ENCODE measurements at regions not wholly inside any gene's neighbourhood (a gene's known extent, or its start where the extent isn't known, plus 50 kb on each side); places are given as distances from the start of the nearest gene placed in this dataset.

GRCh38 chrX:143340190-143340589, 177.1 kb downstream of the SPANXN3 start:
- no peak overlapping the region for H2AFZ ChIP-seq (ENCODE audit: low read depth, low read length)
- H3K9ac ChIP-seq (ENCODE audit: insufficient read depth in 1 of 2, low read depth in 2 of 2, low read length in 2 of 2): no peak overlapping the region
- H3K36me3 ChIP-seq (ENCODE audit: control insufficient read depth, insufficient read depth, low read length): no peaks in the 10 kb centered on the region
- H4K20me1 ChIP-seq (replicated peaks; ENCODE audit: control insufficient read depth, insufficient read depth, low read length): no peaks in the 10 kb centered on the region
- in situ Hi-C loops (cut with MboI): no loop called here
- no peaks in the 10 kb centered on the region for H3K9me1 ChIP-seq (ENCODE audit: control insufficient read depth, insufficient read depth, low read length)
- H3K79me2 ChIP-seq (ENCODE audit: control insufficient read depth, insufficient read depth, low read length): no peaks in the 10 kb centered on the region
- FAIRE-seq (no peak), DNase-seq (ENCODE audit: extremely low read depth in 1 of 4, low spot score in 3 of 4) (no peak), ATAC-seq (no peak)
- no peaks in the 10 kb centered on the region for H3K9me3 ChIP-seq (replicated peaks; ENCODE audit: control insufficient read depth, insufficient read depth, low read depth, low read length)
- CTCF ChIA-PET (ENCODE audit: low intra/inter-chr PET ratio): no interaction called here
- H3K4me2 ChIP-seq (ENCODE audit: insufficient read depth, low read length): no peak overlapping the region
- POLR2A ChIA-PET: no interaction called here
- H3K4me1 ChIP-seq (replicated peaks in 1 of 2; ENCODE audit: control insufficient read depth in 2 of 2, insufficient read depth in 2 of 2, low read length in 2 of 2): no peaks in the 10 kb centered on the region
- BruUV-seq (replicated peaks): no TSS peak
- intact Hi-C loops (cut with micrococcal nuclease): no loop called here
- no peak overlapping the region for H3K4me3 ChIP-seq
- no peaks in the 10 kb centered on the region for H3K27me3 ChIP-seq (ENCODE audit: control insufficient read depth in 2 of 2, insufficient read depth in 2 of 2, low read length in 2 of 2)
- H3K27ac ChIP-seq (ENCODE audit: extremely low read depth, low read depth, low read length): no peak overlapping the region
- TF ChIP-seq ZNF3 (CRISPR knock-in tag; IDR thresholded peaks at IDR 0.05) (no peak), IRF2 (CRISPR knock-in tag; IDR thresholded peaks at IDR 0.05) (no peak), NFIX (CRISPR knock-in tag; IDR thresholded peaks at IDR 0.05; ENCODE audit: low read depth) (no peak)
- WGBS (ENCODE audit: insufficient coverage, low coverage, missing lambda C conversion rate): 0% methylated on average over 1 of the region's 1 CpG

- Histone ChIP-seq H3K27ac (ENCODE audit: extremely low read depth, low read depth, low read length) (no peak overlapping the region), H3K36me3 (ENCODE audit: control insufficient read depth, insufficient read depth, low read length) (no peaks in the 10 kb centered on the region), H3K9ac (ENCODE audit: insufficient read depth in 1 of 2, low read depth in 2 of 2, low read length in 2 of 2) (no peak overlapping the region), H3K27me3 (ENCODE audit: control insufficient read depth in 2 of 2, insufficient read depth in 2 of 2, low read length in 2 of 2) (no peaks in the 10 kb centered on the region), H3K4me2 (ENCODE audit: insufficient read depth, low read length) (no peak overlapping the region), H3K4me1 (replicated peaks in 1 of 2; ENCODE audit: control insufficient read depth in 2 of 2, insufficient read depth in 2 of 2, low read length in 2 of 2) (no peaks in the 10 kb centered on the region), H3K4me3 (no peak overlapping the region), H2AFZ (ENCODE audit: low read depth, low read length) (no peak overlapping the region), H3K9me3 (replicated peaks; ENCODE audit: control insufficient read depth, insufficient read depth, low read depth, low read length) (no peaks in the 10 kb centered on the region), H4K20me1 (replicated peaks; ENCODE audit: control insufficient read depth, insufficient read depth, low read length) (no peaks in the 10 kb centered on the region), H3K79me2 (ENCODE audit: control insufficient read depth, insufficient read depth, low read length) (no peaks in the 10 kb centered on the region), H3K9me1 (ENCODE audit: control insufficient read depth, insufficient read depth, low read length) (no peaks in the 10 kb centered on the region)
- FAIRE-seq (no peak), DNase-seq (ENCODE audit: extremely low read depth in 1 of 4, low spot score in 3 of 4) (no peak), ATAC-seq (no peak)
- in situ Hi-C loops (cut with MboI) (no loop called here), intact Hi-C loops (cut with micrococcal nuclease) (no loop called here)
- ChIA-PET POLR2A (no interaction called here), CTCF (ENCODE audit: low intra/inter-chr PET ratio) (no interaction called here)
- no TSS peak for BruUV-seq (replicated peaks)
- 13% methylated on average over 1 of the region's 1 CpG for WGBS (ENCODE audit: insufficient coverage, low coverage, missing lambda C conversion rate)
- no peak for TF ChIP-seq THRB (CRISPR knock-in tag; conservative IDR thresholded peaks at IDR 0.05)
- no peak for TF ChIP-seq TCF3 (CRISPR knock-in tag; IDR thresholded peaks at IDR 0.05)
- TF ChIP-seq ZNF512 (tag; IDR thresholded peaks at IDR 0.05): no peak
- no peak for TF ChIP-seq ZFP91 (CRISPR knock-in tag; IDR thresholded peaks at IDR 0.05)
- TF ChIP-seq HDAC8 (tag; IDR thresholded peaks at IDR 0.05): no peak
- TF ChIP-seq NR1H2 (CRISPR knock-in tag; IDR thresholded peaks at IDR 0.05): no peak
- no peak for TF ChIP-seq ZNF212 (CRISPR knock-in tag; IDR thresholded peaks at IDR 0.05)
- TF ChIP-seq GMEB1 (CRISPR knock-in tag; IDR thresholded peaks at IDR 0.05): no peak
- TF ChIP-seq CEBPB (tag; IDR thresholded peaks at IDR 0.05): no peak
These were observed 181.0 kb downstream of the SPANXN3 start for GRCh38 chrX:143336261-143336660.
